HG03280 (cell line): ENCODE measurements at regions not wholly inside any gene's neighbourhood (a gene's known extent, or its start where the extent isn't known, plus 50 kb on each side); places are given as distances from the start of the nearest gene placed in this dataset.

ENCODE experiments used
- ATAC-seq: cut with Tn5 transposase; IDR thresholded peaks from one replicate; pipeline ENCODE4 v1.9.1; 2021; ENCODE audit warnings: mild to moderate bottlenecking, moderate library complexity; ENCODE audit not compliant: unreplicated experiment

DNA sequence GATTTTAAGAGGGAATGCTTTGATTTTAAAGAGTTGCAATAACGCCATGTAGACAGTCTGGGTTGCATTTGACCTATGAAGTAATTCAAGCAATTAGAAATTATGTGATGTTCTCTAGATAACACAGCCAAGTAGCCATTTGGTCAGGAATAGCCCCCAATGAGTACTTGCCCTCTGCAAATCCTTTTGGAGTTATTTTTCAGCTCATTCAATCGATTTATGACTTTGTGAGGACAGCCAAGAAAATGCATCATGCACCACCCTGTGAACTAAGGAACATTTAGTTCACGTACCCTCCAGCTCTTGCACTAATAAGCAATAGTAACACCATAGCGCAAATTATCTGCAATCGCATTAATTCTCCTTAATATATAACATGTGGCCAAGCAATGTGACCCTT is 552.6 kb upstream of the INTU start:
- no peak for ATAC-seq

DNA sequence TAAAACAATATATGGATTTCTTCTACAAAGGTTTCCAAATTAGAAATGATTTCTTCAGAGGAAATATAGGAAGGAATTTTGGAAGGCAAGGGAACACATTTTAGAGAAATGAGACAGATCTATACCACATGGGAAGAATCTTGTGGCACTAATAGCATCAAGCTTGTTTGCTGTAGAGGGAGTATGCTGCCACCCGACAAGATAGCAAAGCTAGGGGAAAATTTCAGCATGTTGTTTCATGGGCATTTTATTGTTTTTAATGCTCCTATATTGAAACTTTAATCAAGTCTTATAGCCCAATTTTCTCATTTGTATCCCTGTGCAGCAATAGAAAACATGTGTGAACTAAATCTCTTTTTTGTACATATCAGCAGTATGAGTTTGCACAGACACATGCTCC is 551.7 kb upstream of the INTU start:
- no peak for ATAC-seq

DNA sequence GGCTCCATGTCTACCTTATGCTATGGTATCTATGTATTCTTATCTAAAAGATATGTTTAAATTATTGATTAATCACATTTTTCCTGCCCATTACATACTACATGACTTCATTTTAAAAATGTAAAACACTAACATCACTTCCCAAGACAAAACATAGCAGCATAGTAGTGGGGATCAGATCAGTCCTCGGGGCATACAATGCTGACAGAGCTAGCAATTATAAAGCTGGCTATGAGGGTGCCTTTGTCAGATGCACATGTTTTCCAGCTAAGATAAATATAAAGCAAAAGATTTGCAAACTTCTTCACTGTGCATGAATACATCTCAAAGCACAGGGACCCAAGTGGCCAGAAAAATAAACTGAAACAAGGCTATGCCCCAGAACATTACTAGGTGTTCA is 549.8 kb upstream of the INTU start:
- ATAC-seq: no peak

DNA sequence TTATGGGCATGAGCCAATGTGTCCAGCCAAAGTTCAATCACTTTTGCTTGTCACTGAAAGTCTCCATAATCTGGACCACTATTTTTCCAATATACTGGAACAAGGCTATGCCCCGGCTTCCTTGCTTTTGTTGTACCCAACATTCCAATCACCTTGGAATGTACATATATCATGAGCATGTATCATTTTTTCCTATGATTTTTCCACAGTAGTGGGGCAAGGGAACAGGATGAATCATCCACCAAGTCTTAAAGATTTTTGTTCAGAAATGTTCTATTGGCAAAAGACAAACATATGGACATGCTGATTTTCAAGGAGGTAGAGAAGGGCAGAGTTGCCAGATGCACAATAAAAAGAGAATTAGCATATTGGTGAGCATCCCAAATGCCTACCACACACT is 548.1 kb upstream of the INTU start:
- no peak for ATAC-seq

DNA sequence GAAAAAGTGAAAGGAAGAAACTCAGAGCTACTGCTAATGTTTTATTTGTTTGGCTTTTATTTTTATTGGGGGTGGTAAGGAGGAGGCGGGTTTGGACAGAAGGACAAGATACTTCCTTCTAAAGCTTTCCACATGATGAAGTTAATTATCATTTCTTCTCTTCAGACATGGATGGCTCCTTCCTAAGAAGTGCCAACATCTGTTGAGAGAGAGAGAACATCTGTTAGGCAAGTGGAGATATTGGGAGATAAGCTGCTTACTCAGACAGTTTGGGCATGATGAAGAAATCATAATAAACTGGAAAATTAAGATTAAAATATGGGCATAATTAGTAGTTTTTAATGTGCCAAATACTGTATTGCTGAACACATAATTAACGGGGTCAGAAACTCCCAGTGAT is 535.7 kb upstream of the INTU start:
- ATAC-seq: no peak

DNA sequence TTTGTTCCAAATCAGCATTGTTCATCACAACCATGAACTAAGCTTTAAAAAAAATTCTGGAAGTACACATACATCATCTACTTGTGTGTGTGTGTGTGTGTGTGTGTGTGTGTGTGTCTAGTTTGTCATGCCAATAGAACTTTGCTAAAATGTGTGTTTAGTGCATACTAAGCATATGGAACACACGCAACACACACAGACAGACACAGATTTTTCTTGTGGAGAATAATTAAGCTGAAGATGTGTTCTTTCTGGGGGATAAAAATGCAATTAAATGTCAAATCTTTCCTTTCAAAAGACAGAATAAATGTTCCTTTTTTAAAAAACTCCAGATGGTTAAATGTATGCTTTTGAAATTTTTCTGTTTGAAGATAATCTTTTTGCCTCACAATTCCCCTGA is 530.4 kb upstream of the INTU start:
- no peak for ATAC-seq

DNA sequence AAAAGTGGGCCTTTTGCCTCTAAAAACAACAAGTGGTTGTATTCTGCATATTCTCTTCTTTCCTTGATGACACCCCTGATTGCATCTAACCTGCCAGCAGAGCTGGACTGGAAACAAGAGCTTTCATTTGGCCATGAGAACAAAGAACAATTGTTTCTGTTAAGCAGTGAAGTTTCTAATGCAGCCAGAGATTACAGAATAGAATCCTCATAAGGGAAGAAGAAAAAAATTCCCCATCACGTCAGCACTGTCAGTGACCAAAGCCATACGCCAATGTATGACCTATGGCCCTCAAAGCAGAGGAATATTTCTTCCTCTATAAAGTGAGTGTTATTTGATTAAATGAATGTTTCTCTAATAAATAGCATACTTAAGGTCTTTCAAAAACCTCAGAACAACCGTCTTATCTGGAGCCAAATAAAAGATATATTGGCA is 529.1 kb upstream of the INTU start:
- no peak for ATAC-seq

DNA sequence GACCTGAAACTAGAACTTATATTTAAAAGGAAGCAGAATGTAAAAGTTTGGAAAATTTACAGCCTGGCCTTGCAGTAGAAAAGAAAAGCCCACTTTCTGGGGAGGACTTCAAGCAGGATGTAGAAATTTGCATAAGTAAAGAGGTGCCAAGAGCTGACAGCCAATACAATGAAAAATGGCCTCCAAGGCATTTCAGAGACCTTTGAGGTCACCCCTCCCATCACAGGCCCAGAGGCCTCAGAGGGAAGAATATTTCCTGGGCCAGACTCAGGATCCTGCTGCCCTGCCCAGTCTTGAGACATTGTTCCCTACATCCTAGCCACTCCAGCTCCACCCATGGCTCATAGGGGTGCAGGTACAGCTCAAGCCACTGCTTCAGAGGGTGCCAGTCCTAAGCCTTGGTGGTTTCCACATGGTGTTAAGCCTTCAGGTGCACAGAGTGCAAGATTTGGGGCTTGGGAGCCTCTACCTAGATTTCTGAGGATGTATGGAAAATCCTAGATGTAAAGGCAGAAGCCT is 518.9 kb upstream of the INTU start:
- no peak for ATAC-seq

DNA sequence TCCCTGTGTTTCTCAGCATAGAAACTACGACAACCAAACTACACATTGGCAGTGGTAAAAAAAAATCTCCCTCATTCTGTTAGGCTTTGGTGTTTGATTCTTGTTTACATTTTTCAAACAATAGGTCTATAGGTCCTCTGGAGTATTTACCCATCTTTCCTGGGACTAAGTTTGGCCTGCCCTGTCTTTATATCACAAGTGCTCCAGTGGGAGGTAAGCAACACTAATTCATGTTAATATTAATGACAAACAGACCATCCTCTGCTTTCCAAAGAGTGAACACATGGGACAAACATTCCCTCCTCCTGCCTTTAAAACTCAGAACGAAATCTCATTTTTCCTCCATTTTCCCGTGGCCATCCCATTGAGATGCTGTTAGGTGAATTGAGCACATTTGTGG is 514.1 kb upstream of the INTU start:
- ATAC-seq: no peak

DNA sequence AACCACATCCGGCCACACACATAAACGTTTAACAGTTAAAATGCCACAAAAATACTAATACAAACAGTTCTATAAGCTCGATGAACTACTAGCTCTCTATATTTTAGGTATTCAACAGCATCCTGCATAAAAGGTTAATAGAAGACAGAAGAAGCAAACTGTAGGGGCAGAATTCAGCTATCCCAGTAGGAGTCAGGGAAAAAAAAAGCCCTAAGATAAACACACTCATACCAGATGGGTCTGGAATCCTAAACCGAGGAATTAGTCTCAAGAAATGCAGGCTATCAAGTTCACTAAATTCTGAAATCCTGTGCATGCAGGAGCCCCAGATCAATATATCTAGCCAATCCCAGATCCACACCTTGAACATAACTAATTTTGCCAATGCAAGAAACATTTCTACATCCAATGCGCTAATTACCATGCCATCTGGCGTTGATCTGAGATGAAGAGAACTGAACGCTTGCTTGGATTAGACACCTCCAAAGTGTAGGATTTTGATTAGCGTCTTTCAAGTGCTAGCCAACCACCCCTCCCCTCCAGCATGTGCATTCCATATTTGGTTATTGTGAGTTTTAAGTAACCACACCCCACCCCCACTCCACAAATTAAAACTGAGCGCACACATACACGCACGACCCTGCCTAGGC is 512.2 kb upstream of the INTU start:
- ATAC-seq: no peak

DNA sequence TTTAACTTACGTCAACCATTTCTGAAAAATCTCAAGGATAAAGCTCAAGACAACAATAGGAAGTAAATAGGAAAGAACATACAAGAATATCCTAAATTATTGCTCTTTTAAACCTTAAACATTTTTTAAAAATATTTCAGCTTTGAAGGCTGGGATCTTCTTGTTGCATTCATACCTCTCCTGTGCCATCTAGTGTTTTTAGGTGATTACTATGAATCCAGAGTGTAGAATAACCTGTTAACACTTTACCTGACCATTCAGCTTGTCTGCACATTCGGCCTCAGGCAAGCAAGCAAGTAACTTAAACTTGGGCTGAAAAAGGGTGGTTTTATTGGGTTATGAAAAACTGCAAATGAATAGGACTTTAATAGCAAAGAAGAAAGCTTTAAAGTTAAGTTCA is 507.8 kb upstream of the INTU start:
- ATAC-seq: no peak

DNA sequence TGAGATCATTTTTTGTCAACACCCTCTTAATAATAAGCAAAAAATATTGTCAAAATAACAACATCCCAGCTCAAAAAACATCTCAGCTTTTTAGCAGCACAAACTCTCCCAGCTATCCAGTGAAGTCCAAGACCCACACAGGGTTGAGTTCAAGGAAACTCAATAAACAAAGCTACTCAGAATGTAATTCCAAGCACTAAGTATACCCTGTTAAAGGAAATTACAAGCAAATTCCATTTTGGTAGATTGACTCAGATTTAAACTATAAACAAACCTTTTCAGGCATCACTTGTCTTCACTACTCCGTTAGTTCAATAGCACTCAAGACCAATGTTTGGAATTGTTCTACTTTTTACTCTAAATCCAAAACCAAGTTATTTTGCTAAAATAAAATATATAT is 506.0 kb upstream of the INTU start:
- no peak for ATAC-seq

DNA sequence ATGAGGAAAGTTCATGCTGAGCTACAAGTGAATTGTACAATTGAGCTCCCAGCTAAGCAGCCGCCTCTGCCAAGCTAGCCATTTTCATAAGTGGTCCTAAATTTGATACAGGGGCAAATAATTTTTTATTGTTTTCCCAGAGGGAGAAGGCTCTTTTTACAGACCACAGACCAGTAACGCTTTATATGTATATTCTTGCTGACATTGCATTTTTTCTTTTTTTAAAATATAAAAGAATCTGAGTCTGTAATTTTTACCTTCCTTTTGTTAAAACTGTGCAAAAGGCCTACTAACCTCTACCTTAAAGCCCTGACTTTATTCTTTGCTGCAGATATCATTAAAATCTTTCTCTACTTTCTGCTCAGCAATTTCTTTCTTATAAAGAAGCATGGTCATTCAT is 501.2 kb upstream of the INTU start:
- ATAC-seq: no peak

DNA sequence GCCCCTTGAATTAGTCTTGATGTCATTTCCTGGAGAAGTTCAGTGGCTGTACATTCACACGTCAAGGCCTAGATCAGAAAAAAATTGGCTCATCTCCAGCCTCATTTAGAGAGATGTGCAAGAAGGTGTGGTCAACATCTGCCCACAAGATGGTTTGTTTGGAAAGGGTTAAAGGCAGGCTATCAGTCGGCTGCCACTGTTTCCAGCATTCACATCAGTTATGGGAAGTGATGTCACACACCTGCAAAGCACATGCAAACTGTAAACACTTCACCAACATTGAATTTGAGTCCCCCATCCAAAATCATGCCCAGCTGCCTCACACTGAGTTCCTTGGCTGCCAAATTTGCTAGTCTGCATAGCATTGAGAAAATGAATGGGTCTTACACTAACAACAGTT is 498.3 kb upstream of the INTU start:
- ATAC-seq: no peak

DNA sequence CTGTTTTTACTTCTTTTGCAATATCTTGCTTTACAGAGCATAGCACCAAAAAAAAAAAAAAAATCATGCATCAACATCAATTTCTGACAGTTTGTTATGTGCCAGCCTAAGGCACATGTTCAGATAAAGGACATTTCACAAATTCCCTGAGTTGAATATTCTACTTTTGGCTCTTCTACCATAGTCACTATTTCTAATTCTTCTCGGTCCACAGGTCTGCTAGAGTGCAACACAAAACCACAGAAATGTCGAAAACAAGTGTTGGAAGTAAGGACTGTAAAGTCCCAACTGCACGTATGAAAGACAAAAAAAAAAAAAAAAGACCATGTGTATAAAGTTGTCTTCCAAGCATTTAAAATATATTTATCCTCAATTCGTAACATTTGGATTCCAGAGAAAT is 494.2 kb upstream of the INTU start:
- ATAC-seq: no peak

DNA sequence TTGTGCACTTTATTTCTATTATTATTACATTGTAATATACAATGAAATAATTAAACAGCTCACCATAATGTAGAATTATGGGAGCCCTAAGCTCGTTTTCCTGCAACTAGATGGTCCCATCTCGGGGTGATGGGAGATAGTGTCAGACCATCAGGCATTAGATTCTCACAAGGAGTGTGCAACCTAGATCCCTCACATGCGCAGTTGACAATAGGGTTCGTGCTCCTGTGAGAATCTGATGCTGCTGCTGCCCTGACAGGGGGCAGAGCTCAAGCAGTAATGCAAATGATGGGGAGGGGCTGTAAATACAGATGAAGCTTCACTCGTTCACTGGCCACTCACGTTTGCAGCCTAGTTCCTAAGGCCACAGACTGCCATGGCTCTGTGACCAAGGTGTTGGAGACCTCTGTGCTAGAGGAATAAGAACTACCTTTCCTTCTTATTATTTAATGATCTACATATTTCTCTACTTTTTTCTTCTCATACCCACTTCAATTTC is 492.9 kb upstream of the INTU start:
- no peak for ATAC-seq

DNA sequence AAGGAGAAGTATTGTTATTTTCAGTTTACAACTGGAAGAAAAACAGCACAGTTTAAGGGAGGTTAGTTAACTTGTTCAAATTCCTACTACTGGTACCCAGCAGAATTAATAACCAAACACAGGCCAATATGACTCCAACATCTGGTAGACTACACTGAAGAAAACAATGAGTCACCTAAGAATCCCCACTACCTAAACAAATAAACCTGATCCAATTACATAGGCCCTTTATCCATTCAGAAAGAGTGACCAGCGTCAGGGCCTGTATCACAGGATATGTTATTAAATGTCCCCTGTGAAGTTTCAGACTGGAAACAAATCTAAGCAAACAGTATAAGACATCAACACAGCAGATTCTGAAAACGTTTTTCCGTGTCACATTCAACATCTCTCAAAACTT is 492.5 kb upstream of the INTU start:
- no peak for ATAC-seq

DNA sequence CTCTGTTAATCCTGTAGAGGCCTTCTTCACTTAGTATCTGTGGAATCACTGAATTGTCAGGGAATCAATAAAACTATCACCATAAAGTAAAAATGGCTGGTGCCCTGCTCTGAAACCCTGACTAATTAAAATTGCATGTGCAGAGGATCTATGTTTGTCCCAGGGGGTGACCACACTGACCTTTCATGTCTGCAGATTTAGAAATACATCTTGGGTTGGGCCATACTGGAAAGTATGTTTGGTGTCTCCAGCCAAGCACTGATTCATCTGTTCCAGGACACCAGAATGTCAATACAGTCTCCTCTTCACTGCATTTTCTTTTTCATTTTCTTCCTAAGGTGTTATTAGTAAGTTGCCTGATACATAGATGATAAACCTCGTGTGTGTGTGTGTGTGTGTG is 490.9 kb upstream of the INTU start:
- no peak for ATAC-seq

DNA sequence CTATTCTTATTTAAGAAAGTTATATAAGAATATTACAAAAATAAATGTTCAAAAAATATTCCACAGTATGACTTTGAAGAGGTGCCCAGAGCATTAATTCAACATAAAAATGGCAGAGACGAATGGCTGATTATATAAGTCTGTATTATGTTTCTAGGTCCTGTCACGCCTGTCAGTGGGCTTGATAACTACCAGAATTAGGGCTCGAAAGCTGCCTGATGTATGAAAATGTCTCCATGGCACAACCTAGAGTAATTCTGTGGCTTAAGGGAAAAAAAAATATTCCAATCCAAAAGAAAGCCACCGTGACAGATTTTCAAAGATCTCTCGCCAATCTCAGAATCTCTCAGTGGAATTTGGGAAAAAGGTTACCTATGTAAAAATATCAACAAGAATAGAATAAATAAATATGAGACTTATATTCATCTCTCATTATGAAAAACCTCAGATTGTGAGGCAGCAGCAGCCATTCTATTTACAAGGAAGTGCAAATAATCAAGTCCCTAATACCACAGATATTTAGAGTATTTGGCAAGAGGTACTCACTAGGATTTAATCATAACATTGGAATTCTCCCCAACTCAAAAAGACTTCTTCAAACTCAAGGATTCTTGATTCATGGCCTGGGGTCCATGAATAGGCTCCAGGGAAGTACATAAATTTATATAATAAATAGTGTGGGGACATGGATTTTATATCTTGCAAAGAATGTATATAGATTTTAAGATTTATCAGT is 489.1 kb upstream of the INTU start:
- no peak for ATAC-seq

DNA sequence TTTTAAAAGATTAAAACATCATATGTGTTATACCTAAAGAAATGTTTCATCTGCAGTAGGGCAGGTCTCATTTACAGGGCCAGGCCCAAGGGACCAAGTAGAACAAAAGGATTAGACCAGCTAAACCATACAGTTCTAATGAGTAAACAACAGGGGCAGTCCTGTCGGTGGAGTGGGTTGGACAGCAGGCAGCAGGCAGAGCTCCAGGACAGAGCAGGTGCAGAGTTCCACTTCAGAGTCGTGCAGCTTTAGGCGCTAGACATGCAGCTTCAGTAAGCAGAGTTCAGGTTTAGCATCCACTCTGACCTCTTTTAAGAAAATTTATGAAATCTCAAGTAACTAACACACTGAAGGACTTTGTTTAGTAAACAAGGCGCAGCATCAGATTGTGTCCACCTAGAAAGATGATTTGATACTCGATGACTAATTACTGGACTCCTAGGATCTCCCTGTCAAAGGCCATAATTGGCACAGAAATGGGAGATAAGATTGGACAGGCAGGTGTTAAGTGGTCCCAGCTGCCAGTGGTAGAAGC is 487.7 kb upstream of the INTU start:
- no peak for ATAC-seq

DNA sequence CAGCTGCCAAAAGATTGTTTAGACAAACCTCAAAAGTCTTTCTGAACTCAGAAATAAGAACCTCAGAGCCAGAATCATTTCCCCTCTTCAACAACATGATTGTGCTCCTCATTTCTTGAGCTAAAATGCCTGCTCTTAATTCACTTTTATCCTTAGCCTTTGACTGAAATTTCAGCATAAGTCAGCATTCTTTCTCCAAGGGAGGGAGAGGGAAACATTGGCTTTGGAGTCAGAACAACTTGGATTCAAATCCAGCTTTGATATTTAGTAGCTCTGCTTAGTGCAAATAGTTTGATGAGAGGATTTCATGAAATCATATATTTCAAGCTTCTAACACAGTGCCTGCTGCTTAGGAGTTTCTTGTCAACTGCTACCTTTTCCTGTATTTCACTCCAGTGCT is 484.6 kb upstream of the INTU start:
- ATAC-seq: no peak

DNA sequence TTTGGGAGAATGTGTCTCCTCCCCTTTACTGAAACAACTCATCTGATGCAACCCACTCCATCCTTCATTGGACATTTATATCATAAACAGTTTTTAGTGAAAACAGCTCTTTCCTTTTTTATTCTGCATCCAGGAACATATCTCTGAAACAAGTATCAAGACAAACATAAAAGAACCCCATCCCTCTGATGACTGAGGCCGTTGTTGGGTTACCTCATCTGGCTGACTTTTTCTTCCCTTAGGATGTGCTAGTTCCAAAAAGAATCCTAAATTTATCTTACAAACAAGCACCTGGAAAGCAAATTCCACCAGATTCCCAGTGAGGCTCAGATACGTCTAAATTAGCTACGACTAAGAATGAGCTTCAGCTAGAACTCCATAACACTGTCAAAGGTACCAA is 483.7 kb upstream of the INTU start:
- no peak for ATAC-seq
